Omental fat pad (tissue), 3 donors: ENCODE measurements at regions not wholly inside any gene's neighbourhood (a gene's known extent, or its start where the extent isn't known, plus 50 kb on each side); places are given as distances from the start of the nearest gene placed in this dataset.

ENCODE experiments used
- ATAC-seq: fragments of 150-250 bp; one replicate; pipeline ENCODE4 v1.9.1; 2016; ENCODE audit warnings: mild to moderate bottlenecking, moderate library complexity; ENCODE audit not compliant: low FRiP score
- DNase-seq: peaks from one replicate; pipeline ENCODE4 v3.0.0-alpha.2; 2019; ENCODE audit warnings: low spot score
- CTCF ChIP-seq, 3 donors: fragments of 450-650 bp; IDR thresholded peaks; one replicate each; pipeline ENCODE4 v1.5.1; 2016 to 2017; ENCODE audit warnings: antibody characterized with exemption in 3 of 3, mild to moderate bottlenecking in 3 of 3, moderate library complexity in 2 of 3

GRCh38 chr4:135185256-135185655, 983.7 kb upstream of the PABPC4L start:
- TF ChIP-seq CTCF (IDR thresholded peaks at IDR 0.05): no peak
- no peak for DNase-seq
- no peak for ATAC-seq

- DNase-seq (no peak), ATAC-seq (no peak)
- no peak for TF ChIP-seq CTCF (IDR thresholded peaks at IDR 0.05)
Observed at GRCh38 chr4:135184715-135185114, 983.1 kb upstream of the PABPC4L start.

GRCh38 chr4:135177321-135177720, 975.7 kb upstream of the PABPC4L start:
- no peak for TF ChIP-seq CTCF (IDR thresholded peaks at IDR 0.05)
- ATAC-seq (no peak), DNase-seq (no peak)

GRCh38 chr4:135166661-135167060, 965.1 kb upstream of the PABPC4L start:
- ATAC-seq (no peak), DNase-seq (no peak)
- no peak for TF ChIP-seq CTCF (IDR thresholded peaks at IDR 0.05)

GRCh38 chr4:135164601-135165000, 963.0 kb upstream of the PABPC4L start:
- TF ChIP-seq CTCF (IDR thresholded peaks at IDR 0.05): no peak
- DNase-seq (no peak), ATAC-seq (no peak)

- ATAC-seq (no peak), DNase-seq (no peak)
- no peak for TF ChIP-seq CTCF (IDR thresholded peaks at IDR 0.05)
Observed at GRCh38 chr4:135144498-135144897, 942.9 kb upstream of the PABPC4L start.

GRCh38 chr4:135124196-135124595, 922.6 kb upstream of the PABPC4L start:
- ATAC-seq (no peak), DNase-seq (no peak)
- TF ChIP-seq CTCF (IDR thresholded peaks at IDR 0.05): no peak
